Left lung (tissue), 4 donors: ENCODE measurements at regions not wholly inside any gene's neighbourhood (a gene's known extent, or its start where the extent isn't known, plus 50 kb on each side); places are given as distances from the start of the nearest gene placed in this dataset.
A peak's percentile ranks its signal among the peaks of the same experiment; 100 is the strongest.

Source experiments
- ATAC-seq: fragments of 200-7000 bp; cut with Tn5 transposase; one replicate; pipeline ENCODE4 v1.9.1; 2020; ENCODE audit warnings: moderate library complexity
- DNase-seq, 4 donors: peaks; one replicate each; pipeline ENCODE4 v3.0.0-alpha.2; 2013 to 2020
- H3K27ac ChIP-seq, 2 donors: fragments of 200-600 bp; sonication (generic) in 1 of 2; one replicate each; pipeline versions ENCODE4 v1.5.0 to v1.8.0; 2020 to 2021
- H3K27me3 ChIP-seq, 2 donors: fragments of 200-600 bp; sonication (generic) in 1 of 2; one replicate each; pipeline versions ENCODE4 v1.5.0 to v1.8.0; 2020 to 2021
- H3K36me3 ChIP-seq, 2 donors: fragments of 200-600 bp; sonication (generic) in 1 of 2; one replicate each; pipeline versions ENCODE4 v1.5.0 to v1.8.0; 2020 to 2021
- H3K4me1 ChIP-seq, 2 donors: fragments of 200-600 bp; one replicate each; pipeline ENCODE4 v1.8.0; 2021
- H3K4me3 ChIP-seq, 2 donors: fragments of 200-600 bp; sonication (generic) in 1 of 2; one replicate each; pipeline versions ENCODE4 v1.5.0 to v1.8.0; 2020 to 2021; ENCODE audit warnings: mild to moderate bottlenecking in 1 of 2
- H3K9me3 ChIP-seq, 2 donors: fragments of 200-600 bp; sonication (generic) in 1 of 2; one replicate each; pipeline versions ENCODE4 v1.5.0 to v1.8.0; 2020 to 2021
- intact Hi-C, 2 donors: fragments of 100-400 bp; cut with DNase I; formaldehyde crosslinking; loops; one replicate each; pipeline versions ENCODE4 v1.11.2 to v1.14.2; 2022
- TF ChIP-seq, protein P1 (sequence below), 2 donors: fragments of 200-600 bp; sonication (generic) in 1 of 2; IDR thresholded peaks; one replicate each; pipeline versions ENCODE4 v1.5.0 to v1.8.0; 2021; ENCODE audit warnings: antibody characterized with exemption in 2 of 2
- donor health status: DM: no; HTN: yes; CAD: no.
- donor health status: DM: no; HTN: no; CAD: no.

DNA sequence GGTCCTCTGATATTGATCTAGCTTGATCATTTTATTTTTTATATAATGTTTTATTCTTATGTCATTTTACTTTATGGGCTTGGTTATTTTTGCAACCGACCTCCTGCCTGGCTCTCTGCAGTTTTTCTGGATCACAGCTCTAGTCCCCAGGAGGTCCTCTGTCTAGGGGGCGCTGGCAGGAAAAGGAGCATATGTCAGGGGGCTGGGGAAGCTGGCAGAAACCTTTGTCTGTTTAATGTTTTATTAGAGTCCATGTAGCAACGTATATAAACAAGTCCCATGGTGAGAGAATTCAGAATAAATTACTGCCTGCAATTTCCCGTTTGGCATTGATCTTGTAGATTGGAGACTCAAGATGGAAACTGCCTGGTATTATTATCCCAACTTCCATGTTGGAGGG, 133.5 kb upstream of the ZBED5 start:
- intact Hi-C loops, result no loop called here
- DNase-seq (no peak), ATAC-seq (no peak)
- Histone ChIP-seq H3K9me3 (no peaks in the 10 kb centered on the region), H3K4me3 (no peak overlapping the region), H3K4me1 (no peaks in the 10 kb centered on the region), H3K27me3 (no peaks in the 10 kb centered on the region), H3K27ac (no peak overlapping the region), H3K36me3 (no peaks in the 10 kb centered on the region)
- TF ChIP-seq, protein P1, sequence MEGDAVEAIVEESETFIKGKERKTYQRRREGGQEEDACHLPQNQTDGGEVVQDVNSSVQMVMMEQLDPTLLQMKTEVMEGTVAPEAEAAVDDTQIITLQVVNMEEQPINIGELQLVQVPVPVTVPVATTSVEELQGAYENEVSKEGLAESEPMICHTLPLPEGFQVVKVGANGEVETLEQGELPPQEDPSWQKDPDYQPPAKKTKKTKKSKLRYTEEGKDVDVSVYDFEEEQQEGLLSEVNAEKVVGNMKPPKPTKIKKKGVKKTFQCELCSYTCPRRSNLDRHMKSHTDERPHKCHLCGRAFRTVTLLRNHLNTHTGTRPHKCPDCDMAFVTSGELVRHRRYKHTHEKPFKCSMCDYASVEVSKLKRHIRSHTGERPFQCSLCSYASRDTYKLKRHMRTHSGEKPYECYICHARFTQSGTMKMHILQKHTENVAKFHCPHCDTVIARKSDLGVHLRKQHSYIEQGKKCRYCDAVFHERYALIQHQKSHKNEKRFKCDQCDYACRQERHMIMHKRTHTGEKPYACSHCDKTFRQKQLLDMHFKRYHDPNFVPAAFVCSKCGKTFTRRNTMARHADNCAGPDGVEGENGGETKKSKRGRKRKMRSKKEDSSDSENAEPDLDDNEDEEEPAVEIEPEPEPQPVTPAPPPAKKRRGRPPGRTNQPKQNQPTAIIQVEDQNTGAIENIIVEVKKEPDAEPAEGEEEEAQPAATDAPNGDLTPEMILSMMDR (IDR thresholded peaks at IDR 0.05), result no peak

DNA sequence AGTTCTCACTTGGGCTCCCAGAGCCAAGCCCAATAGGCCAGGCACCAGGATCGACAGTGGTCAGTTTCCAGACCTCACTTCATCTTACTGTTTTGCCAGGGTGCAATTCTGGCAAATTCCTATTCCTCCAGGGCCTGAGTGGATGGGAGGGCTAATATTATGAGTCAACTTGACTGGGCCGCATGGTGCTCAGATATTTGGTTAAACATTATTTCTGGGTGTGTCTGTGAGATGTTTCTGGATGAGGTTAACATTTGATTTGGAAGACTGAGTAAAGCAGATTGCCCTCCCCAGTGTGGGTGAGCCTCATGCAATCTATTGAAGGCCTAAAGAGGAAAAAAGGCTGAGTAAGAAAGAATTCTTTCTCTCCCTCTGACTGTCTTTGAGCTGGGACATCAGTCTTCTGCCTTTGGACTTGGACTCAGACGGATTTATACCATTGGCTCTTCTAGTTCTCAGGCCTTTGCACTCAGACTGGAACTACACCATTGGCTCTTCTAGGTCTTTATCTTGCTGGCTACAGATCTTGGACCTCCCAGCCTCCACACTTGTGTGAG, 132.9 kb upstream of the ZBED5 start:
- H3K9me3 ChIP-seq, result no peaks in the 10 kb centered on the region
- TF ChIP-seq, protein P1 (IDR thresholded peaks at IDR 0.05), result no peak
- ATAC-seq (peak; percentile 54), DNase-seq (no peak)
- H3K4me1 ChIP-seq, result no peaks in the 10 kb centered on the region
- intact Hi-C loops, result no loop called here
- H3K36me3 ChIP-seq, result no peaks in the 10 kb centered on the region
- no peak overlapping the region for H3K27ac ChIP-seq
- no peak overlapping the region for H3K4me3 ChIP-seq
- no peaks in the 10 kb centered on the region for H3K27me3 ChIP-seq

DNA sequence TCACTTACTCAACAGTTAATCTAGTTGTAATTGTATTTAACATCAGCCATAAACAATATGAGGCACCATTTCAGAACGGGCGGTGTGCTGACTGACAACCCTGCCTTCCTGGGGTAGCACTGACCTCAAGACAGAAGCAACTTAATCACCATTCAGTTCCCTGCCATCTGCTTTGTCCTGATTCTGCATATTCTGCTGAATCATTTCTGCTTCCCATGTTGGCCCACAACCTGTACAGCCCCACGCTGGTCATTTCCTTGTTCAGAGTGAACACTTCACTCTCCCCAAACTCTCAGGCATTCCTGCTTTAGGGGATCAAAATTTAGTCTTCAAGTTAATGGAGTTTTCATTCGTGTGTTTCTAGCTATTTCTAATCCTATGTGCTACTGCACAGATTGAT, 132.3 kb upstream of the ZBED5 start:
- TF ChIP-seq, protein P1 (IDR thresholded peaks at IDR 0.05), result no peak
- H3K4me3 ChIP-seq, result no peak overlapping the region
- no peaks in the 10 kb centered on the region for H3K9me3 ChIP-seq
- H3K27me3 ChIP-seq, result no peaks in the 10 kb centered on the region
- intact Hi-C loops, result no loop called here
- DNase-seq (no peak), ATAC-seq (peak; percentile 43)
- H3K27ac ChIP-seq, result no peak overlapping the region
- no peaks in the 10 kb centered on the region for H3K4me1 ChIP-seq
- no peaks in the 10 kb centered on the region for H3K36me3 ChIP-seq

DNA sequence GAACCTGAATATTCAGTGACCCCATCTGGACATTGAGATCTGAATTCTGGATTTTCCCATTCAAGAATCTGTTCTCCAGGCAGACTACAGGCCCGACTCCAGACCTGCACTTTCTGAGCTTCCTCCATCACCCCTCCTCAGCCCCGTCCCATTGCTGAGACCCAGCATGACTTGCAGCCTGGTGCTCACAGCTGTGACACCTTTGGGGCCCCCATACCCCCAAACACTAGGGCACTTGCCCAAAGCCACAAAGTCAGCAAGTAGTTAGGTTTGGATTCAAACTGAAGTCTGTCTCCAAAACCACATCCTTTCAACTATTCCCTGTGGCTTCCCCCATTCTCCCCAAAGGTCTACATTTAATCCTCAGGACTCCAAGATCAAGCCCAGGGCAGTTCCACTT, 128.2 kb upstream of the ZBED5 start:
- Histone ChIP-seq H3K9me3 (no peaks in the 10 kb centered on the region), H3K36me3 (no peaks in the 10 kb centered on the region), H3K4me3 (no peak overlapping the region), H3K27ac (no peak overlapping the region), H3K27me3 (no peaks in the 10 kb centered on the region), H3K4me1 (no peaks in the 10 kb centered on the region)
- no peak for DNase-seq
- TF ChIP-seq, protein P1 (IDR thresholded peaks at IDR 0.05), result no peak
- intact Hi-C loops, result no loop called here
- ATAC-seq, result no peak

DNA sequence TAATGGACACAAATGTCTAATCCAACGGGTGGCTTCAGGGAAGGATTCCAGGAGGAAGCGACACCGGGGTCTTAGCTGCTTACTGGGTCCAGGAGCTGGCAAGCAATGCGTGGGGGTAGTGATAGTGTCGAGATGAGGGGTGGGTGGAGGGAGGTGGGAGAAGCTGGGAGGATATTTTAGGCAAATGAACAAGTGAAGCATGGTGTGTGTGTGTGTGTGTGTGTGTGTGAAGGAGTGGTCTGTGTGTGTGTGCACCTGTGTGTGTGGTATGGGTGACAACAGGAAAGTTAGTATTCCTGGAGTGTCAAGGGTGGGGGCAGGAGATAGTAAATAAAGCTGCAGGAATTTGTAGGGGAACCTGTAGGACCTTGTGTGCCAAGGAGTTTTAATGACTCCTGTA, 126.9 kb upstream of the ZBED5 start:
- H3K27me3 ChIP-seq, result no peaks in the 10 kb centered on the region
- DNase-seq, result no peak
- no peak for ATAC-seq
- H3K9me3 ChIP-seq, result peaks cover 0 to 4% of the 10 kb centered on the region in 2 donors
- intact Hi-C loops, result no loop called here
- H3K27ac ChIP-seq, result no peak overlapping the region
- TF ChIP-seq, protein P1 (IDR thresholded peaks at IDR 0.05), result no peak
- no peaks in the 10 kb centered on the region for H3K36me3 ChIP-seq
- H3K4me1 ChIP-seq, result no peaks in the 10 kb centered on the region
- no peak overlapping the region for H3K4me3 ChIP-seq
